ENCODE measurements at regions not wholly inside any gene's neighbourhood (a gene's known extent, or its start where the extent isn't known, plus 50 kb on each side); places are given as distances from the start of the nearest gene placed in this dataset.

GRCh38 chr1:21372383-21372782, 67.6 kb upstream of the NBPF3 start (continued):
- TF ChIP-seq EZH2 (IDR thresholded peaks at IDR 0.05; ENCODE audit: low read depth, low read length, severe bottlenecking) (no peak), YY1 (IDR thresholded peaks at IDR 0.05; ENCODE audit: low read depth, low read length) (no peak)
- TF ChIP-seq, protein P1, sequence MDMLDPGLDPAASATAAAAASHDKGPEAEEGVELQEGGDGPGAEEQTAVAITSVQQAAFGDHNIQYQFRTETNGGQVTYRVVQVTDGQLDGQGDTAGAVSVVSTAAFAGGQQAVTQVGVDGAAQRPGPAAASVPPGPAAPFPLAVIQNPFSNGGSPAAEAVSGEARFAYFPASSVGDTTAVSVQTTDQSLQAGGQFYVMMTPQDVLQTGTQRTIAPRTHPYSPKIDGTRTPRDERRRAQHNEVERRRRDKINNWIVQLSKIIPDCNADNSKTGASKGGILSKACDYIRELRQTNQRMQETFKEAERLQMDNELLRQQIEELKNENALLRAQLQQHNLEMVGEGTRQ (IDR thresholded peaks at IDR 0.05; ENCODE audit: low read length): no peak

All from H1 (cell line).